Smooth muscle cell (in vitro differentiated cells): ENCODE measurements at regions not wholly inside any gene's neighbourhood (a gene's known extent, or its start where the extent isn't known, plus 50 kb on each side); places are given as distances from the start of the nearest gene placed in this dataset.
A peak's percentile ranks its signal among the peaks of the same experiment; 100 is the strongest.

Source experiments
- DNase-seq: peaks from one replicate; lab custom pipeline; 2025; ENCODE audit not compliant: unreplicated experiment; lab: John Stamatoyannopoulos, UW
- H2AFZ ChIP-seq: fragments of 200-600 bp; sonication (generic); 2 replicates; pipeline ENCODE4 v1.6.0; 2016; ENCODE audit warnings: antibody characterized with exemption, low read depth, mild to moderate bottlenecking
- H3F3A ChIP-seq: fragments of 200-600 bp; sonication (generic); 2 replicates; pipeline ENCODE4 v1.6.0; 2017; ENCODE audit warnings: antibody characterized with exemption, low read depth
- H3K27ac ChIP-seq: fragments of 200-600 bp; sonication (generic); 2 replicates; pipeline ENCODE4 v1.5.1; 2016; ENCODE audit warnings: low read depth, mild to moderate bottlenecking
- H3K27me3 ChIP-seq: fragments of 200-600 bp; sonication (generic); 2 replicates; pipeline ENCODE4 v1.6.1; 2016; ENCODE audit warnings: low read depth, mild to moderate bottlenecking
- H3K36me3 ChIP-seq: fragments of 200-600 bp; sonication (generic); 2 replicates; pipeline ENCODE4 v1.5.1; 2016; ENCODE audit warnings: low read depth
- H3K4me1 ChIP-seq: fragments of 200-600 bp; sonication (generic); 2 replicates; pipeline ENCODE4 v1.5.1; 2016; ENCODE audit warnings: low read depth
- H3K4me2 ChIP-seq: fragments of 200-600 bp; sonication (generic); 2 replicates; pipeline ENCODE4 v1.6.0; 2016; ENCODE audit warnings: mild to moderate bottlenecking
- H3K4me3 ChIP-seq: fragments of 200-600 bp; sonication (generic); 2 replicates; pipeline ENCODE4 v1.5.1; 2016; ENCODE audit warnings: mild to moderate bottlenecking
- H3K79me2 ChIP-seq: fragments of 200-600 bp; sonication (generic); 2 replicates; pipeline ENCODE4 v1.6.0; 2016; ENCODE audit warnings: low read depth, mild to moderate bottlenecking
- H3K9ac ChIP-seq: fragments of 200-600 bp; sonication (generic); 2 replicates; pipeline ENCODE4 v1.6.0; 2016; ENCODE audit warnings: low read depth
- H3K9me3 ChIP-seq: fragments of 200-600 bp; sonication (generic); replicated peaks from 2 replicates; pipeline ENCODE4 v1.5.1; 2016; ENCODE audit warnings: low read depth
- H4K20me1 ChIP-seq: fragments of 200-600 bp; sonication (generic); 2 replicates; pipeline ENCODE4 v1.6.0; 2016; ENCODE audit warnings: low read depth
- WGBS: methylation state at CpG from one replicate; pipeline ENCODE4 v1.1.7; 2016; ENCODE audit warnings: low lambda C conversion rate; 5-methylcytosine and 5-hydroxymethylcytosine counted together
- TF ChIP-seq, protein P1 (sequence below): fragments of 200-600 bp; sonication (generic); IDR thresholded peaks from 2 replicates; pipeline ENCODE4 v1.5.1; 2017; ENCODE audit warnings: borderline replicate concordance, mild to moderate bottlenecking, antibody characterized with exemption; ENCODE audit not compliant: insufficient read depth, poor library complexity, severe bottlenecking

DNA sequence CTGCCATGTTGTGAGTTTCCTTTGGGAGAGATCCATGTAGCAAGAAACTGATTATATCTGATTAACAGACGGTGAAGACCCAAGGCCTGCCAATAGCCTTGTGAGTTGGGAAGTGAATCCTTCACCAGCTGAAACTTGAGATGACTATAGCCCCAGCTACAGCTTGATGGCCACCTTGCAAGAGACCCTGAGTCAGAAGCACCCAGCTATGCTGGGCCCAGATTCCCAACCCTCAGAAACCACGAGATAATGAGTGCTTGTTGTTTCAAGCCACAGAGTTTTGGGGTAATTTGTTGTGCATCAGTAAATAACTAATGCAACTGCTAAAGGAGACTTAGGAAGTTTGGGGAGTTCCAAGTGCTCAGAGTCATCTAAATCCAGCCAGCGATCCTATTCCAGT is 80.3 kb downstream of the AVPR1A start:
- Histone ChIP-seq H3K27ac (no peak overlapping the region), H3K4me1 (no peaks in the 10 kb centered on the region), H3K4me2 (no peak overlapping the region), H3K79me2 (no peaks in the 10 kb centered on the region), H3K36me3 (no peaks in the 10 kb centered on the region), H3F3A (no peaks in the 10 kb centered on the region), H3K4me3 (no peak overlapping the region), H3K9ac (no peak overlapping the region), H3K27me3 (peaks cover 6% of the 10 kb centered on the region), H2AFZ (no peak overlapping the region), H3K9me3 (no peaks in the 10 kb centered on the region), H4K20me1 (no peaks in the 10 kb centered on the region)
- 71% methylated on average over 3 of the region's 3 CpGs for WGBS
- no peak for DNase-seq
- TF ChIP-seq, protein P1, sequence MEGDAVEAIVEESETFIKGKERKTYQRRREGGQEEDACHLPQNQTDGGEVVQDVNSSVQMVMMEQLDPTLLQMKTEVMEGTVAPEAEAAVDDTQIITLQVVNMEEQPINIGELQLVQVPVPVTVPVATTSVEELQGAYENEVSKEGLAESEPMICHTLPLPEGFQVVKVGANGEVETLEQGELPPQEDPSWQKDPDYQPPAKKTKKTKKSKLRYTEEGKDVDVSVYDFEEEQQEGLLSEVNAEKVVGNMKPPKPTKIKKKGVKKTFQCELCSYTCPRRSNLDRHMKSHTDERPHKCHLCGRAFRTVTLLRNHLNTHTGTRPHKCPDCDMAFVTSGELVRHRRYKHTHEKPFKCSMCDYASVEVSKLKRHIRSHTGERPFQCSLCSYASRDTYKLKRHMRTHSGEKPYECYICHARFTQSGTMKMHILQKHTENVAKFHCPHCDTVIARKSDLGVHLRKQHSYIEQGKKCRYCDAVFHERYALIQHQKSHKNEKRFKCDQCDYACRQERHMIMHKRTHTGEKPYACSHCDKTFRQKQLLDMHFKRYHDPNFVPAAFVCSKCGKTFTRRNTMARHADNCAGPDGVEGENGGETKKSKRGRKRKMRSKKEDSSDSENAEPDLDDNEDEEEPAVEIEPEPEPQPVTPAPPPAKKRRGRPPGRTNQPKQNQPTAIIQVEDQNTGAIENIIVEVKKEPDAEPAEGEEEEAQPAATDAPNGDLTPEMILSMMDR: no peak

DNA sequence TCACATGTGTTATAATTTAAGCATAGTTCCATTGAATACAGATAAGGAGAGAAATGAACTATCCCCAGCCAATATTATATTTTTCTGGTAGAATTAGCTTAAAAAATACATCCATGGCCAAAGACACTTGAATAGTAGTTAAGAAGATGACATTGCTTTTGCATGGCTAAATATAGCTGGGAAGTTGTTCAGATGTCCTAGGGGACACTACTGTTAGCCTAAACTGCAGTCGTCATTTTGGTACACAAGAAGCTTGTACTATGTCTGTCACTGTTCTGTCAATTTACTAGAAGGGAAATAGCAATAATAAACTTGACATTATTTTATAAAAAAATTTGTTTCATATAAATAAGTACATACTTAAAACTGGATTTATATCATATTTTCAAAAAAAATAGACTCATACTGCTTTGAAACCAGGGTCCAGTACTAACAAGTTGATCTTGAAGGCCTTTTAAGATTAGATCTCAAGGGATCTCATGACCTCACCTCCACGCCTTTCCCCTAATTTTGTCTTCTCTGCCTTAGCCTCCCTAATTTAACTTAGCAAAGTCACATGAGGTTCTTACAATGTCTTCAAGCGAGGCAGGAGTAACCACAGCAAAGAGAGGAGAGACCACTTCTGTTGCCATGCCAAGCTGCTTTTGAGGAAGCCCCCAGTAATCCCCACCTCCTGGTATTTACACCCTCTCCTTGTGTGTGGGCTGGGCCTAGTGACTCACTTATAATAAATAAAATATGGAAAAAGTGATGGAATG is 81.0 kb downstream of the AVPR1A start:
- Histone ChIP-seq H3K4me2 (no peak overlapping the region), H3K9me3 (no peaks in the 10 kb centered on the region), H3K4me3 (no peak overlapping the region), H3K27me3 (peaks cover 6% of the 10 kb centered on the region), H3K79me2 (no peaks in the 10 kb centered on the region), H4K20me1 (no peaks in the 10 kb centered on the region), H3K36me3 (no peaks in the 10 kb centered on the region), H3K9ac (no peak overlapping the region), H3K4me1 (no peaks in the 10 kb centered on the region), H2AFZ (no peak overlapping the region), H3F3A (no peaks in the 10 kb centered on the region), H3K27ac (no peak overlapping the region)
- TF ChIP-seq, protein P1: no peak
- no peak for DNase-seq
- WGBS: 87% methylated on average over 3 of the region's 3 CpGs

DNA sequence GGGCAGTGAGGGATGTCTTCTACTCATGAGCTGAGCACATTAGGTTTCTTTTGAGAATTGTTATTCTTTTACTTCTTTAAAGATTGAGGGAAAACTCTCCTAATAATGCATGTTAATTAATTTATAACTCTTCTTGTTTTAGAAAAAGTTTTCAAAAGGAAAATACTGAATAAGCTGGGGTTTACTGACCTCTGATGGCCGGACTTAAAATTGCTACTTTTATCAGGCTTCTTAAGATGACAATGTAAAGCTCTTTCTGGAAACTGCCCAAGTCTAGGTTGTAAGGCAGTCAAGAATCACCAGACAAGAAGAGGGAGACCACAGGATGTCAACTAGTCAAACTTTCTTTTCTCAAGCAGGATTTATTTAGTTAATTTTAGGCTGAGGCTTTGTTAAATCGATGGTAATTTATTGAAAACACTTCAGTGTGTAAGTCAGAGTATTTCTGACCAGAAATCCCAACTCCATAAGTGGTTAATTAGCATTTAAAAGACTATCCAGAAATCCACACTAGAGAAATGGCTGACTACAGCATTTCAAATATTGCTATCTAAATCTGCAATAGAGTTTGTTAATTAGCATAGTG is 82.1 kb downstream of the AVPR1A start:
- Histone ChIP-seq H3K79me2 (no peaks in the 10 kb centered on the region), H2AFZ (no peak overlapping the region), H4K20me1 (no peaks in the 10 kb centered on the region), H3K4me3 (no peak overlapping the region), H3K36me3 (no peaks in the 10 kb centered on the region), H3K27me3 (peaks cover 6% of the 10 kb centered on the region), H3K27ac (no peak overlapping the region), H3K4me1 (no peaks in the 10 kb centered on the region), H3K9ac (no peak overlapping the region), H3F3A (no peaks in the 10 kb centered on the region), H3K9me3 (no peaks in the 10 kb centered on the region), H3K4me2 (no peak overlapping the region)
- WGBS: 6% methylated on average over 2 of the region's 2 CpGs
- DNase-seq: no peak
- TF ChIP-seq, protein P1: peak; percentile 66
